ENCODE measurements at regions not wholly inside any gene's neighbourhood (a gene's known extent, or its start where the extent isn't known, plus 50 kb on each side); places are given as distances from the start of the nearest gene placed in this dataset.
"Not testable (repeated sequence)": the region's sequence is repeated elsewhere in the genome, so short reads cannot be mapped to it uniquely, and the experiment has no call there.

DNA sequence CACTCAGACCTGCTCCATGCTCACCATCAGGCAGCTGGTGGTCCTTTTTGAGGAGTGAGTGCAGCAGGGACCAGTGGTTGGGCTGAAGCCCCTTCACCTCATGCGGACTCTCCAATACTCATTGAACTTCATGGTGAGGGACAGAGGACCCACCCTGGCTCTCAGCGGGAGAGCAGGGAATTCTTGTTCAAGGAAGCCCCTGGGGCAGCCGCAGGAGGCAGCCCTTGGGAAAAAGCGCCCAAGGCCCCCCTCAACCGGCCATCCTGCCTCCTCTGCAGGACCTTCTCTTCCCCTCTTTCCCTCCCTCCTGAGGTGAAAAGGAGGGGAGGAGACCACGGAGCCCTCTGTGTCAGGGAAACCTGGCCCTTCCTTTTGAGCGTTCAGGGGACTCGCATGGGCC lies 4510.9 kb upstream of the OR11H1 start:
- not testable (repeated sequence) for H3K4me3 Mint-ChIP-seq; H3K4me1 Mint-ChIP-seq; H3K36me3 Mint-ChIP-seq (ENCODE audit: low read depth); H3K27me3 Mint-ChIP-seq (ENCODE audit: low read depth); H3K9me3 Mint-ChIP-seq; H3K27ac Mint-ChIP-seq

DNA sequence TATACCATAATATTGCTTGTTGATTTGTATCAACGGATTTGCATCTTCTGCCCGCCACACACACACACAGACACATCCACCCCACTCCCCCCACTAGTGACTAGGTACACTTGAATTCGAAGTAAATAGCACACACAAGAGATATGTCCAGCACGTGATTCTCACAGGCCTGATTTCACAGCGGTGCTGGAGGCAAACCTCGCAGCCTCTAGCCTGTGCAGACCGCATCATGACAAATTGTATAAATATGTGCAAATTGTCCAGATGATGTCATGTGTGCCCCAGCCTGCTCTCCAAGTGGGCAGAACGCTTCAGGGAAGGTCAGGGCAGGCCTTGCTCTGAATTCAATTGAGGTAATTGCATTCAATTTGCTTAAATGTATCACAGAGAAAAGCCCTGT lies 4507.5 kb upstream of the OR11H1 start:
- H3K27me3 Mint-ChIP-seq (ENCODE audit: low read depth); H3K27ac Mint-ChIP-seq; H3K4me1 Mint-ChIP-seq; H3K36me3 Mint-ChIP-seq (ENCODE audit: low read depth); H3K4me3 Mint-ChIP-seq: not testable (repeated sequence)
- peaks cover 17% of the 10 kb centered on the region for H3K9me3 Mint-ChIP-seq

DNA sequence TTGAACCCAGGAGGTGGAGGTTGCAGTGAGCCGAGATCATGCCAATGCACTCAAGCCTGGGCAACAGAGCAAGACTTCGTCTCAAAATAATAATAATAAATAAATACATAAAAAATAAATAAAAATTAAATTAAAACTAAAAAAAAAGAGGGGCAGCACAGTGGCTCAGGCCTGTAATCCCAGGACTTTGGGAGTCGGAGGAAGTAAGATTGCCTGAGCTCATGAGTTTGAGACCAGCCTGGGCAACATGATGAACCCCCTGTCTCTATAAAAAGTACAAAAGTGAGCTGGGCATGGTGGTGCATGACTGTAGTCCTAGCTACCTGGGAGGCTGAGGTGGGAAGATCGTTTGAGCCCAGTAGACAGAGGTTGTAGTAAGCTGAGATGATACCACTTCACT lies 4501.5 kb upstream of the OR11H1 start:
- H3K27me3 Mint-ChIP-seq (ENCODE audit: low read depth); H3K36me3 Mint-ChIP-seq (ENCODE audit: low read depth); H3K4me1 Mint-ChIP-seq; H3K27ac Mint-ChIP-seq; H3K4me3 Mint-ChIP-seq: not testable (repeated sequence)
- peaks cover 57% of the 10 kb centered on the region for H3K9me3 Mint-ChIP-seq

DNA sequence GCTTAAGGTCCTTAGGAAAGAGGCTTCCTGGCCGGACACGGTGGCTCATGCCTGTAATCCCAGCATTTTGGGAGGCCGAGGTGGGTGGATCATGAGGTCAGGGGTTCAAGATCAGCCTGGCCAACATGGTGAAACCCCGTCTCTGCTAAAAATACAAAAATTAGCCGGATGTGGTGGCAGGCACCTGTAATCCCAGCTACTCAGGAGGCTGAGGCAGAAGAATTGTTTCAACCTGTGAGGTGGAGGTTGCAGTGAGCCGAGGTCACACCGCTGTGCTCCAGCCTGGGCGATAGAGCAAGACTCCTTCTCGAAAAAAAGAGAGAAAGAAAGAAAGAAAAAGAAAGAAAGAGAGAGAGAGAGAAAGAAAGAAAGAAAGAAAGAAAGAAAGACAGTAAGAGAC lies 4500.9 kb upstream of the OR11H1 start:
- not testable (repeated sequence) for H3K4me1 Mint-ChIP-seq; H3K27me3 Mint-ChIP-seq (ENCODE audit: low read depth); H3K4me3 Mint-ChIP-seq; H3K36me3 Mint-ChIP-seq (ENCODE audit: low read depth); H3K27ac Mint-ChIP-seq
- H3K9me3 Mint-ChIP-seq = peaks cover 60% of the 10 kb centered on the region

DNA sequence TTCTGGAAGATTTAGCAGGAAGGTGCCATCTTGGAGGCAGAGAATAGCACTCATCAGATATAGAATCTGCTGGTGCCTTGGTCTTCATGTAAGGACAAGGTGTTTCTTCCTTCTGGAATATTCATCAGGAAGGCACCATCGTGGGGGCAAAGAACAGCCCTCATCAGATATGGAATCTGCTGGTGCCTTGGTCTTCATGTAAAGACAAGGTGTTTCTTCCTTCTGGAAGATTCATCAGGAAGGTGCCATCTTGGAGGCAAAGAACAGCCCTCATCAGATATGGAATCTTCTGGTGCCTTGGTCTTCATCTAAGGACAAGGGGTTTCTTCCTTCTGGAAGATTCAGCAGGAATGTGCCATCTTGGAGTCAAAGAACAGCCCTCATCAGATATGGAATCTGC lies 4500.5 kb upstream of the OR11H1 start:
- H3K27me3 Mint-ChIP-seq (ENCODE audit: low read depth); H3K27ac Mint-ChIP-seq; H3K36me3 Mint-ChIP-seq (ENCODE audit: low read depth): not testable (repeated sequence)

DNA sequence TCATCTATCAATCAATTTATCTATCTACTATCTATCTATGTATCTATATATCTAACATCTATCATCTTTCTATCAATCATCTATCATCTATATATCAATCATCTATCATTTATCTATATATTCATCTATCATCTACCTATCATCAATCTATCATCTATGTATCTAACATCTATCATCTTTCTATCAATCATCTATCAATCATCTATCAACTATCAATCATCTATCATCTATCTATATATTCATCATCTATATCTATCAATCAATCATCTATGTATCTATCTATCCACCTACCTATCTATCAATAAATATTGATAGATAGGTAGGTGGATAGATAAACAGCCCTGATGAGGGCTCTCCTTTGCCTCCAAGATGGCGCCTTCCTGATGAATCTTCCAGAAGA lies 4499.8 kb upstream of the OR11H1 start:
- H3K9me3 Mint-ChIP-seq = peaks cover 59% of the 10 kb centered on the region
- not testable (repeated sequence) for H3K4me3 Mint-ChIP-seq; H3K4me1 Mint-ChIP-seq; H3K27ac Mint-ChIP-seq; H3K36me3 Mint-ChIP-seq (ENCODE audit: low read depth); H3K27me3 Mint-ChIP-seq (ENCODE audit: low read depth)

More for the DNA sequence above, 4500.5 kb upstream of the OR11H1 start:
- not testable (repeated sequence) for H3K4me3 Mint-ChIP-seq, H3K4me1 Mint-ChIP-seq
- peaks cover 59% of the 10 kb centered on the region for H3K9me3 Mint-ChIP-seq

DNA sequence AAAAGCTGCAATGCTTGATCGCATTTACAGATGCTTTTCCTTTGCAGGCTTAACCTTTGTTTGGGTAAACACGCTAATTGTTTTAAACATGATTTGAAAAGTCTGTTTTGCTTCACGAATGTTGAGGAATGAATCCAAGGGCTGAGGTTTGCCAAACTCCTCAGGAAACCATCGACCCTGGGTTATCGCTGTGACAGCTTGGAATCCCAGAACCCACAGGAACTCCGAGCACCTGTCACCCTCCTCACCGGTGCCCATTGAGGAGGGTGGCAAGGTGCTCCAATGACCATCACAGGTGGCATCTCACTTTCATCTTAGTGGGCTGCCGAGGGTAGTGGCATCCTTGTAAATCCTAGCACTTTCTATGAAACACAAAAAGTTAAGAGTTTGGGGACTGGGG lies 4498.5 kb upstream of the OR11H1 start:
- not testable (repeated sequence) for H3K36me3 Mint-ChIP-seq (ENCODE audit: low read depth); H3K27ac Mint-ChIP-seq; H3K27me3 Mint-ChIP-seq (ENCODE audit: low read depth); H3K4me3 Mint-ChIP-seq; H3K4me1 Mint-ChIP-seq
- peaks cover 64% of the 10 kb centered on the region for H3K9me3 Mint-ChIP-seq

DNA sequence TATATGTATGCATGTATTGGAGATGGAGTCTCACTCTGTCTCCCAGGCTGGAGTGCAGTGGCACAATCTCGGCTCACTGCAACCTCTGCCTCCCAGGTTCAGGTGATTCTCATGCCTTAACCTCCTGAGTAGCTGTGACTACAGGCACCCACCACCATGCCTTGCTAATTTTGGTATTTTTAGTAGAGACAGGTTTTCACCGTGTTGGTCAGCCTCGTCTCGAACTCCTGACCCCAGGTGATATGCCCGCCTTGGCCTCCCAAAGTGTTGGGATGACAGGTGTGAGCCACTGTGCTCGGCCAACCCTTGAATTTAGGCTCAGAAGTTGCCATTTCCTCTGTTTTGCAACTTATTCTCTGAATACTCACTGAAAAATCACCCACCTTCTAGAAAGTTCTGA lies 4498.0 kb upstream of the OR11H1 start:
- not testable (repeated sequence) for H3K4me3 Mint-ChIP-seq, H3K4me1 Mint-ChIP-seq
- peaks cover 68% of the 10 kb centered on the region for H3K9me3 Mint-ChIP-seq

DNA sequence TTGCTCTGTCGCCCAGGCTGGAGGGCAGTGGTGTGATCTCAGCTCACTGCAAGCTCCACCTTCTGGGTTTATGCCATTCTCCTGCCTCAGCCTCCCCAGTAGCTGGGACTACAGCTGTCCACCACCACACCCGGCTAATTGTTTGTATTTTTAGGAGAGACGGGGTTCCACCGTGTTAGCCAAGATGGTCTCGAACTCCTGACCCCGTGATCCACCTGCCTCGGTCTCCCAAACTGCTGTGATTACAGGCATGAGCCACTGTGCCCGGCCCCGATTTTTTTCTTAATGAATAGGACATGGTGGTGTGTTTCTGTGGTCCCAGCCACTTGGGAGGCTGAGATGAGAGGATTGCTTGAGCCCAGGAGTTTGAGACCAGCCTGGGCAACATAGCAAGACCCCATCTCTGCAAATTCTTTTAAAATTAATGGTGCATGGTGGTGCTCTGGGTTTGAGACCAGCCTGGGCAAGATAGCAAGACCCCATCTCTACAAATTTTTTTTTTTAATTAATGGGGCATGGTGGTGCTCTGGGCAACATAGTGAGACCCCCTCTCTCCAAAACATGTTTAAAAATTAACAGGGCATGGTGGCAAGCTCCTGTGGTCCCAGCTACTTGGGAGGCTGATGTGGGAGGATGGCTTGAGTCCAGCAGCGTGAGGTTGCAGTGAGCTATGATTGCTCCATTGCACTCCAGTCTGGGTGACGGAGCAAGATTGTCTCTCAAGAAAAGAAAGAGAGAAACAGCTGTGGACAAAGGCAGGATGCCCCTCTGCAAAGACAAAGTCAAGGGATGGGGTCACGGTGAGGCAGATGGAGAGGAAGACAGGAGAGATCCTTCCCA lies 4497.2 kb upstream of the OR11H1 start:
- not testable (repeated sequence) for H3K27me3 Mint-ChIP-seq (ENCODE audit: low read depth); H3K27ac Mint-ChIP-seq

More for the DNA sequence above, 4498.0 kb upstream of the OR11H1 start:
- H3K27me3 Mint-ChIP-seq (ENCODE audit: low read depth); H3K27ac Mint-ChIP-seq: not testable (repeated sequence)
- peaks cover 11% of the 10 kb centered on the region for H3K36me3 Mint-ChIP-seq (ENCODE audit: low read depth)

DNA sequence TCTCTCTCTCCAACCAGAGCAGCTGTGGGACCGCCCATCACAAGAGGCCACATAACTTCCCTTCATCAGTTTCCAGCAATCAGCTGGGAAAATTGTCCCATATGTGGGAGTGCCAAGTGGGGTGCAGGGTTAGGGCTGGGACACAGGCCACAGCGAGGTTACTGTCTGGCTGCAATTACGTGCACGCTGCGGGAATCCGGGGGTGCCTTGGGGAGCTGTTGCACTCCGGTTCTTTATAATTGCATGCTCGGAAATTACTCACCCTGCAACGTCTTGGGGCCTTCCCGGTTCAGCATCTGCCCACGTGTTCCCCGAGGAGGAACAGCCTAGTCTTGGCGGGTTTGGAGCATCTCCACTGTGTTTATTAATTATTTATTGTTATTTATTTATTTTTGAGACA lies 4495.9 kb upstream of the OR11H1 start:
- peaks cover 15% of the 10 kb centered on the region for H3K36me3 Mint-ChIP-seq (ENCODE audit: low read depth)
- H3K4me3 Mint-ChIP-seq; H3K4me1 Mint-ChIP-seq; H3K27me3 Mint-ChIP-seq (ENCODE audit: low read depth); H3K27ac Mint-ChIP-seq: not testable (repeated sequence)
- peaks cover 79% of the 10 kb centered on the region for H3K9me3 Mint-ChIP-seq

More for the DNA sequence above, 4497.2 kb upstream of the OR11H1 start:
- H3K4me1 Mint-ChIP-seq, H3K4me3 Mint-ChIP-seq: not testable (repeated sequence)
- Mint-ChIP-seq H3K9me3 (peaks cover 71% of the 10 kb centered on the region), H3K36me3 (ENCODE audit: low read depth) (peaks cover 12% of the 10 kb centered on the region)

DNA sequence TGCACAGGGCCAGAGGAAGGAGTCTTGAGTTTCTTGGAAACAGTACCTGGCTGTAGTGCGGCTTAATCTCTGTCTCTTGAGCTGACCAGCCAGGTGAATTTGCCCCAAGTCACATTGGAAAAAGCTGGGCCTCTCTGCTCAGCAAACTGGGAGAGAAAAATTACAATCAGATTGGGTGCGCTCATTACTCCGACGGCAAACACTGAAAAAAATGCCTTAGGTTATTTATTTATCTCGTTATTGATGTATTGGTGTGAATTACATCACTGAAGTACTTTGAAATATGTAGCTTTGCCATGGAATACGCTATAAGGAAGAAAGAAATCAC lies 4493.4 kb upstream of the OR11H1 start:
- H3K4me3 Mint-ChIP-seq; H3K4me1 Mint-ChIP-seq; H3K27ac Mint-ChIP-seq; H3K27me3 Mint-ChIP-seq (ENCODE audit: low read depth): not testable (repeated sequence)
- Mint-ChIP-seq H3K9me3 (peaks cover 82% of the 10 kb centered on the region), H3K36me3 (ENCODE audit: low read depth) (peaks cover 26% of the 10 kb centered on the region)

DNA sequence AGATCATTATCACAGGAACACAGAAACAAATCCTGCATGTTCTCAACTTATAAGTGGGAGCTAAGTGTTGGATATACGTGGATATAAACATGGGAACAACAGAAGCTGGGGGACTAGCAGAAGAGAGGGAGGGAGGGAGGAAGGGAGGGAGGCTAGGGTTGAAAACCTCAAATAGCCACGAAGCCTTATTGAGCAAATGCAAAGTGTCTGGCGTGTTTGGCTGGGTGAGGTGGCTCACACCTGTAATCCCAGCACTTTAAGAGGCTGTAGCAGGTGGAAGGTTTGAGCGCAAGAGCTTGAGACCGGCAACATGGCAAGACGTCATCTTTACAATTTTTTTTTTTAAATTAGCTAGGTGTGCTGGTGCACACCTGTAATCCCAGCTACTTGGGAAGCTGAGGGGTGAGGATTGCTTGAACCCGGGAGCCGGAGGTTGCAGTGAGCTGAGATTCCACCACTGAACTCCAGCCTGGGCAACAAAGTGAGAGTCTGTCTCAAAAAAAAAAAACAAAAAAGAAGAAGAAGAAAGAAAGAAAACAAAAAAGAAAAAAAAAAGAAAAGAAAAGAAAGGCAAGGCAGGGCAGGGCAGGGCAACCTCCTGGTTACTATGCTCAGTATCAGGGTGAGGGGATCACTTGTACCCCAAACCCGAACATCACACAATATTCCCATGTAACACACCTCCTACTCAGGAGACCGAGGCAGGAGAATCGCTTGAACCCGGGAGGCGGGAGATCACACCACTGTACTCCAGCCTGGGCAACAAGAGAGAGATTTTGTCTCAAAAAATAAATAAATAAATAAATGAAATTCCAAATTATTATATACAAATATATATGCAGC lies 4492.7 kb upstream of the OR11H1 start:
- H3K4me3 Mint-ChIP-seq = not testable (repeated sequence)

DNA sequence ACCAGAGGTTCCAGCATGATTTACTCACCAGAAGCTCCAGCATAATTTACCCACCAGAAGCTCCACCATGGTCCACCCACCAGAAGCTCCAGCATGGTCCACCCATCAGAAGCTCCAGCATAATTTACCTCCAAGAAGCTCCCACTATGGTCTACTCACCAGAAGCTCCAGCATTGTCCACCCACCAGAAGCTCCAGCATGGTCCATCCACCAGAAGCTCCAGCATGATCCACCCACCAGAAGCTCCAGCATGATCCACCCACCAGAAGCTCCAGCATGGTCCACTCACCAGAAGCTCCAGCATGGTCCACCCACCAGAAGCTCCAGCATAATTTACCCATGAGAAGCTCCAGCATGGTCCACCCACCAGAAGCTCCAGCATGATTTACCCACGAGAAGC lies 4490.7 kb upstream of the OR11H1 start:
- H3K9me3 Mint-ChIP-seq = peaks cover 86% of the 10 kb centered on the region
- not testable (repeated sequence) for H3K27ac Mint-ChIP-seq; H3K4me1 Mint-ChIP-seq; H3K4me3 Mint-ChIP-seq; H3K27me3 Mint-ChIP-seq (ENCODE audit: low read depth)
- H3K36me3 Mint-ChIP-seq (ENCODE audit: low read depth) = peaks cover 31% of the 10 kb centered on the region

More for the DNA sequence above, 4492.7 kb upstream of the OR11H1 start:
- not testable (repeated sequence) for H3K27me3 Mint-ChIP-seq (ENCODE audit: low read depth); H3K27ac Mint-ChIP-seq; H3K4me1 Mint-ChIP-seq
- H3K36me3 Mint-ChIP-seq (ENCODE audit: low read depth) = peaks cover 25% of the 10 kb centered on the region
- peaks cover 83% of the 10 kb centered on the region for H3K9me3 Mint-ChIP-seq

DNA sequence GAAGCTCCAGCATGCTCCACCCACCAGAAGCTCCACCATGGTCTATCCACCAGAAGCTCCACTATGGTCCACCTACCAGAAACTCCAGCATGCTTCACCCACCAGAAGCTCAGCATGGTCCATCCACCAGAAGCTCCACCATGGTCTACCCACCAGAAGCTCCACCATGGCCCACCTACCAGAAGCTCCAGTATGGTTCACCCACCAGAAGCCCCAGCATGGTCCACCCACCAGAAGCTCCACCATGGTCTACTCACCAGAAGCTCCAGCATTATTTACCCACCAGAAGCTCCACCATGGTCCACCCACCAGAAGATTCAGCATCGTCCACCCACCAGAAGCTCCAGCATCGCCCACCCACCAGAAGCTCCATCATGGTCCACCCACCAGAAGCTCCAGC lies 4490.2 kb upstream of the OR11H1 start:
- H3K9me3 Mint-ChIP-seq = peaks cover 86% of the 10 kb centered on the region
- not testable (repeated sequence) for H3K27me3 Mint-ChIP-seq (ENCODE audit: low read depth); H3K27ac Mint-ChIP-seq; H3K4me1 Mint-ChIP-seq; H3K4me3 Mint-ChIP-seq
- peaks cover 31% of the 10 kb centered on the region for H3K36me3 Mint-ChIP-seq (ENCODE audit: low read depth)

DNA sequence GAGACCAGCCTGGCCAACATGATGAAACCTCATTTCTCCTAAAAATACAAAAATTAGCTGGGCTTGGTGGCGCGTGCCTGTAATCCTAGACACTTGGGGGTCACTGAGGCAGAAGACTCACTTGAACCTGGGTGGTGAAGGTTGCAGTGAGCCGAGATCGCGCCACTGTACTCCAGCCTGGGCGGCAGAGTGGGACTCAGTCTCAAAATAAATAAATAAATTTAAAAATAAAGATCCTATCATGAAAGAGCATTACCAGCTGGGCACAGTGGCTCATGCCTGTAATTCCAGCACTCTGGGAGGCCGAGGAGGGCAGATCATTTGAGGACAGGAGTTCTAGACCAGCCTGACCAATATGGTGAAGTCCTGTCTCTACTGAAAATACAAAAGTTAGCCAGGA lies 4489.2 kb upstream of the OR11H1 start:
- H3K4me3 Mint-ChIP-seq; H3K27me3 Mint-ChIP-seq (ENCODE audit: low read depth); H3K27ac Mint-ChIP-seq; H3K4me1 Mint-ChIP-seq: not testable (repeated sequence)
- Mint-ChIP-seq H3K9me3 (peaks cover 85% of the 10 kb centered on the region), H3K36me3 (ENCODE audit: low read depth) (peaks cover 31% of the 10 kb centered on the region)

All from nephron (organoid).